ENCODE measurements at regions not wholly inside any gene's neighbourhood (a gene's known extent, or its start where the extent isn't known, plus 50 kb on each side); places are given as distances from the start of the nearest gene placed in this dataset.

GRCh38 chr10:131817866-131818509 lies 82.8 kb upstream of the PPP2R2D start:
- DNase-seq (ENCODE audit: low spot score) = peak; percentile 23

GRCh38 chr10:131818510-131819234 lies 82.1 kb upstream of the PPP2R2D start:
- peak; percentile 36 for DNase-seq (ENCODE audit: low spot score)

DNA sequence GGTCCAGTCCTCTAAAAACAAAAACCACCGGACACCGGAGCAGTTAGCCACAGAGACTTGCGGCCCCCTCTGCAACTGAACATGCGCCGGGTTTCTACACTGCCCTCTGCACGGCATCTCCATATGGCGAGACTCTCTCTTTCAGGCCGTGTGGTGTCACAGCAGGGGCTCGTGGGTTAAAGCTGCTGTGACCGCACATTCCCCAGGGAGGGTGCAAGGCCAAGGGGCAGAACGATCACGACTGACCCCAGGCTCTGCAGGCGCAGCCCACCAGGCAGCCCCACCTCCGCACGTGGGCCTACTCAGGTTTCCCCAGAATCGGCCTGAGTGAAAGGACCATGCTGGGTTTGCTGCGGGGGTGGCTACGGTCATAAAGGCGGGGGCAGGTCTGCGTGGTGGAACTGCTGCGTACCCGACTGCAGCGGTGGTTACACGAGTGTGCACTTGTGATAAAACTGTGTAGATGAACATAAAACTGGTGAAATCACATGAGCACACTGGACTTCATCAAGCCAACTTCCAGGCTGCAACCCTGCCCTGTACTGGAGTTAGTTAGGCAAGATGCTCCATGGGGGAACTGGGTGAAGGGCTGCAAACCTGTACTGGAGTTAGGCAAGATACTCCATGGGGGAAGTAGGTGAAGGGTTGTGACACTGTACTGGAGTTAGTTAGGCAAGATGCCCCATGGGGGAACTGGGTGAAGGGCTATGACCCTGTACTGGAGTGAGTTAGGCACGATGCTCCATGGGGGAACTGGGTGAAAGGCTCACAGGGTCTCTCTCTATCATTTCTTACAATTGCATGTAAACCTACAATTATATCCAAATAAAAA lies 81.4 kb upstream of the PPP2R2D start:
- DNase-seq (ENCODE audit: low spot score) = peak; percentile 42

GRCh38 chr10:131820626-131821025 lies 80.2 kb upstream of the PPP2R2D start:
- peak; percentile 20 for DNase-seq (ENCODE audit: low spot score)

- DNase-seq (ENCODE audit: low spot score) = no peak
These were observed 79.3 kb upstream of the PPP2R2D start for GRCh38 chr10:131821378-131822012.

DNA sequence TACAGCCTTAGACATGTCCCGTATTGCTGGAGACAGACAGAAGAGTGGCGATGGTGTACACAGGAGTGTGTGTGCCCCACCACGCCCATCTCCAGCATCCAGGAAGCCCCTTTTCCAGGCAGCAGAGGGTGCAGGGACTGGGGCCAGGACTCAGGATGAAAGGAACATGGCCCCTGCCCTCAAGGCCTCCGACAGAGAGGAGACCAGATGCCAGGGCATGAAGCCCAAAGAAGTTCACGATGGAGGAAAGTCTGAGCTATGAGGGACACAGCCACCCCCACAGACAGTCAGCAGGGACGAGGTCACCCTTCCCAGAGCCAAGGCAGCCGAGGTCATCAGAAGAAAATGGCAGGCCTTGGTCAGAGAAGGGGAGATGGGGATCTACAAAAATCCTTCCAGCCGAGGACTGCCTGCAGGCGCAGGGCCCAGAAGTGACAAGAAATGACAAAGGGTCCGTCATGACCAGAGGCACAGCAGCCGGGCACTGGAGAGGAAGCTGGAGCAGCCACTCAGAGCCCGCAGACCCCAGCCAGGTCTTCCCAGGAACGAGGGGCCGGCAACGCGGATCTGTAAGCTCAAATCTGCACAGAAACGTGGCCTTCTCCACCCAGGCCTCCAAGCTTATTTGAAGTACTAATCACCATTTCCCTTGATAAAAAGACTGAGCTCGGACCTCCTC lies 78.7 kb upstream of the PPP2R2D start:
- peak; percentile 41 for DNase-seq (ENCODE audit: low spot score)

- DNase-seq (ENCODE audit: low spot score) = peak; percentile 20
These were observed 78.0 kb upstream of the PPP2R2D start for GRCh38 chr10:131822692-131823245.

GRCh38 chr10:131823601-131824099 lies 77.2 kb upstream of the PPP2R2D start:
- DNase-seq (ENCODE audit: low spot score) = peak; percentile 37

GRCh38 chr10:131824371-131825149 lies 76.2 kb upstream of the PPP2R2D start:
- no peak for DNase-seq (ENCODE audit: low spot score)

GRCh38 chr10:131825150-131825848 lies 75.5 kb upstream of the PPP2R2D start:
- no peak for DNase-seq (ENCODE audit: low spot score)

DNA sequence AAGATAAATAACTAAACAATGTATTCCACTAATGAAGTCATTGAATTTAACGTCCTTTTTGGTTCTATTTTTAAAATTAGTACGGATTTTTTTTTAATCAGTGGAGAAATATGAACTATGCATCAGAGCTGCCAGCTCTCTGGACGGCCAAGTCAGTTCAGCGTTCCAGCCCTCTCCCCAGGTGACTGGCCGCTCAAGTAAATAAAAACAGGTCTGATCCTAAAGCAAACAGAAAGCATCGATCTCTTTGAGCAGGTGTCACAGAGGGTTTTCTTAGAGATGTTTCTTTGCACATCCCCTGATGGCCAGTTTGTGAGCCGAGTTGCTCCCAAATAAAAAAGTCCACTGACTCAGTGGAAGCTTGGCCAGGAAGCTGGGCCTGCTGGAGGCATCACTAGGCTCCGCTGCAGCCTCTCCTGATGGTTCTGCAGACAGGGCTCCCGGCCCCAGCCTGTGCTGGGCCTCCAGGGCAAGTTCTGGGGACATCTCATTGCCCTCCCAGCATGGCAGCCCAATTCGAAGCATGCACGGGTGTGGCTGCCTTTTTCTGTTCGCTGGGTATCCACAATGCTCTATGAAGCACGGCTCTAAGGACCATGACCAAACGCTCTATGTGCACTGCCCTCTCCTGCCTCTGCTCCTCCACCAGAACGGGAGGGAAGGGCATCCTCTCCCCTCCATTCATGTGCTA lies 74.7 kb upstream of the PPP2R2D start:
- no peak for DNase-seq (ENCODE audit: low spot score)

GRCh38 chr10:131829156-131829930 lies 71.5 kb upstream of the PPP2R2D start:
- DNase-seq (ENCODE audit: low spot score) = no peak

GRCh38 chr10:131830446-131831130 lies 70.2 kb upstream of the PPP2R2D start:
- no peak for DNase-seq (ENCODE audit: low spot score)

DNA sequence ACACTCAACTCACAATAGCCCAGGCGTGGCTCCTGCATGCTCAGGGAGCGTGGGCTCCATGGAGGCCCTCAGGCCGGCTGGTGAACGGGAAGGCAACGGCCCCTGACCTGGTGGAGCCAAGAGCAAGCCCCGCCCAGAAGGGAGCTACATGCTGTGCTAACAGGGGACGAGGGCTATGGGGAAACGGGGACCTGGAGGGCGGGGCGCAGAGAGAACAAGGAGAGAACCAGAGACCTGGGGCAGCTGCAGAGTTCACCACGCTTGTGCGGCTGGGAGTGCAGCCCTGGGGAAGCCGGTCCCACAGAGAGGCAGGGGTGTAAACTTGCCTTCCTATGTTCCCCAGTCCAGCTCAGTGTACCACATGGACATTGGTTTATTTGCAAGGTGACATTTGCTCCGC lies 69.2 kb upstream of the PPP2R2D start:
- no peak for DNase-seq (ENCODE audit: low spot score)

- no peak for DNase-seq (ENCODE audit: low spot score)
These were observed 68.6 kb upstream of the PPP2R2D start for GRCh38 chr10:131832056-131832685.

GRCh38 chr10:131833013-131833412 lies 67.8 kb upstream of the PPP2R2D start:
- no peak for DNase-seq (ENCODE audit: low spot score)

DNA sequence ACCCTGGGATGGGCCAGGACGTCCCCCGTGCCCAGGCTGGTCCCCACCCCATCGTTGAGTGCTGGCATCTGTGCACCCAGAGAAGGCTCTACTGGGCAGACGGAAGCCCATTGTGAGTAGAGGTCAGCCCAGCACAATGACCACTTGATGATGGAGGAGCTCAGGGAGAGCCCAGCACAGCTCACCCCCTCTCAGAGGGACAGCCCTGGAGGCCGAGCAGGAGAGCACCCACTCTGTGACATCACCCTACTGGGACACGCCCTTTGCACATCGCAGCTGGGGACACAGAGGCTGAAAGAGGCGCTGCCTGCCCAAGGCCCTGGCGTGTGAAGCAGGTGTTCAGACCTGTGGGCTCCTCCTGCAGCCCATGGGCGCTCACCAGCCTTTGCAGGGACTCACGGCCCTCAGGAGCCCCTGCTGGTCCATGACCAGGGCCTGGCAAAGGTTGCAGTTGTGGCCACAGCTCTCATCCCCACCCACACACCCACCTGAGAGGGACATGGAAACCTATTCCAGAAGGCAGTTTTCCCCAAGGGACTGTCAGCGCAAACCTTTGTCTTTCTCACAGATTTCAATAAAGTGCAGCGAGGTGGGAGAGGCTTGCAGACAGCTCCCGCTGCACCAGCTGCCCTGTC lies 67.2 kb upstream of the PPP2R2D start:
- no peak for DNase-seq (ENCODE audit: low spot score)

Measured in ecto neural progenitor cell (in vitro differentiated cells).